Fibroblast of lung (primary cell): ENCODE measurements at regions not wholly inside any gene's neighbourhood (a gene's known extent, or its start where the extent isn't known, plus 50 kb on each side); places are given as distances from the start of the nearest gene placed in this dataset.
"Not testable (repeated sequence)": the region's sequence is repeated elsewhere in the genome, so short reads cannot be mapped to it uniquely, and the experiment has no call there.

Source experiments
- CTCF ChIP-seq, 2 donors: IDR thresholded peaks in 1 of 2; conservative IDR thresholded peaks in 1 of 2; 1 replicate in 1 of 2; 2 replicates in 1 of 2; pipeline ENCODE4 v1.5.1; 2011 to 2012; ENCODE audit warnings: low read length in 2 of 2, control low read depth in 1 of 2, inconsistent platforms in 1 of 2, low read depth in 1 of 2, mild to moderate bottlenecking in 1 of 2
- EZH2 ChIP-seq: IDR thresholded peaks from 2 replicates; pipeline ENCODE4 v1.5.1; 2012; ENCODE audit warnings: low read length, control low read depth, mild to moderate bottlenecking; ENCODE audit errors: missing control alignments

- TF ChIP-seq CTCF (conservative IDR thresholded peaks at IDR 0.05 in 1 of 2, IDR thresholded peaks at IDR 0.05 in 1 of 2; ENCODE audit: low read depth in 1 of 2, low read length in 2 of 2); EZH2: not testable (repeated sequence)
Measured at GRCh38 chr9:41679312-41679711, 449.9 kb downstream of the CNTNAP3B start.
